ENCODE measurements at regions not wholly inside any gene's neighbourhood (a gene's known extent, or its start where the extent isn't known, plus 50 kb on each side); places are given as distances from the start of the nearest gene placed in this dataset.

DNA sequence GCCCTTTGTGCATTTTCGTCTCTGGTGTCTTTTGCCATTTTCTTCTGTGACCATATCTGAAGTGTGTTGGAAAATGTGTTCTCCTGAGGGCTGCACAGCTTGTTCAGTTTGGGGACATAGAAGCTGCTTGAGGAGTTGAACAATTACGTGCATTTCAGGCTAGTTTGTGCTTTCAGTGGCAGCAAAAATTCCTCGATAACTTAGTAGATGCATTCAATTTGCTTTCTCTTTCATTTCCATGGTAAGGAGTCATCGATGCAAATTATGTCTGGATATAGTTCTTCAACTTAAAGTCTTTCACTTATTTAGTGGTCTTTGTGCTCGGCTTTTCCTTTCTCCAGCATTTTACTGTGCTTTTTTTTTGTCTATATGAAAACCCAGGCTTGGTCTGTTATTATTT, 441.5 kb downstream of the PLA2G4A start:
- TF ChIP-seq, protein P1, sequence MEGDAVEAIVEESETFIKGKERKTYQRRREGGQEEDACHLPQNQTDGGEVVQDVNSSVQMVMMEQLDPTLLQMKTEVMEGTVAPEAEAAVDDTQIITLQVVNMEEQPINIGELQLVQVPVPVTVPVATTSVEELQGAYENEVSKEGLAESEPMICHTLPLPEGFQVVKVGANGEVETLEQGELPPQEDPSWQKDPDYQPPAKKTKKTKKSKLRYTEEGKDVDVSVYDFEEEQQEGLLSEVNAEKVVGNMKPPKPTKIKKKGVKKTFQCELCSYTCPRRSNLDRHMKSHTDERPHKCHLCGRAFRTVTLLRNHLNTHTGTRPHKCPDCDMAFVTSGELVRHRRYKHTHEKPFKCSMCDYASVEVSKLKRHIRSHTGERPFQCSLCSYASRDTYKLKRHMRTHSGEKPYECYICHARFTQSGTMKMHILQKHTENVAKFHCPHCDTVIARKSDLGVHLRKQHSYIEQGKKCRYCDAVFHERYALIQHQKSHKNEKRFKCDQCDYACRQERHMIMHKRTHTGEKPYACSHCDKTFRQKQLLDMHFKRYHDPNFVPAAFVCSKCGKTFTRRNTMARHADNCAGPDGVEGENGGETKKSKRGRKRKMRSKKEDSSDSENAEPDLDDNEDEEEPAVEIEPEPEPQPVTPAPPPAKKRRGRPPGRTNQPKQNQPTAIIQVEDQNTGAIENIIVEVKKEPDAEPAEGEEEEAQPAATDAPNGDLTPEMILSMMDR (IDR thresholded peaks at IDR 0.05; ENCODE audit: low read length): no peak
- no peak for TF ChIP-seq EZH2 (IDR thresholded peaks at IDR 0.05; ENCODE audit: borderline replicate concordance, low read length)
